Iris pigment epithelial cell (primary cell): ENCODE measurements at regions not wholly inside any gene's neighbourhood (a gene's known extent, or its start where the extent isn't known, plus 50 kb on each side); places are given as distances from the start of the nearest gene placed in this dataset.

Experiments
- DNase-seq: peaks from one replicate; pipeline ENCODE4 v3.0.0-alpha.2; 2011; ENCODE audit warnings: low read depth

DNA sequence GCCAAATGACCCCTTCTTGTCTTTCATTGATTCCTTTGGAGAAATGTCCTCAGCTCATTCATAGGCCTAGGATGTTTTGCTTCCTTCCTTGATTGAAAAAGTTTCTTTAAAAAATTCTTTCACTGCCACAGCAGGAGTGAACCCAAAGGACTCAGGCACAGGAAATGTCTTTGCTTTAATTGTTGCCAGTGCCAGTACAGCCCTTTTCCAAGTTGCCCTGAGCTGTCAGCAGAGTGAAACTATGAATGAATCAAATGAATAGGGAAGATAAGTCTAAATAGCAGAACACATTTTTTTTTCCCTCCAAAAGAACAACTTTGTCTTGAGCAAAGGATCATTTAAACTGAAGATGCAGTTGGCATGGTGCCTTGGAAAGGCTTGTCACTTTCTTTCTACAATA, 63.8 kb upstream of the SLC4A4 start:
- no peak for DNase-seq

DNA sequence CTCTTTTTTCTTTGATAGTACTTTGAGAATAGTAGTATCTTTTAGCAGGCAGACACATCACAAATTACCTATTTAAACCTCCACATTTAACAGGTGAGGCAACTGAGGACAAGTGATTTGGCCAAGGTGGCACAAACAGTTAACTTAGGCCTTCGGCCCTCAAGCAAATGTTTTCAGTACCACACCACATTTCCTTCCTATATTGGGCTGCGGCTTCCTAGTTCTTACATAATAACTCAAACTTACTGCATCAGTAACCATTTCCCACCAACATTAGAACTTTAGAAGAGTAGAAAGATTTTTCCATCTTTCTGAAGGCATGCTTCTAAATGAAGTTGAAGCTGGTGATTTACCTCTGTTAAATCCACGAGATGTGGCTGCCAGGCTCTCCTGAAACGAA, 63.2 kb upstream of the SLC4A4 start:
- DNase-seq = no peak

- DNase-seq = no peak
These were observed 61.5 kb upstream of the SLC4A4 start for GRCh38 chr4:71277353-71277752.

GRCh38 chr4:71283642-71284257, 55.1 kb upstream of the SLC4A4 start:
- DNase-seq = no peak

DNA sequence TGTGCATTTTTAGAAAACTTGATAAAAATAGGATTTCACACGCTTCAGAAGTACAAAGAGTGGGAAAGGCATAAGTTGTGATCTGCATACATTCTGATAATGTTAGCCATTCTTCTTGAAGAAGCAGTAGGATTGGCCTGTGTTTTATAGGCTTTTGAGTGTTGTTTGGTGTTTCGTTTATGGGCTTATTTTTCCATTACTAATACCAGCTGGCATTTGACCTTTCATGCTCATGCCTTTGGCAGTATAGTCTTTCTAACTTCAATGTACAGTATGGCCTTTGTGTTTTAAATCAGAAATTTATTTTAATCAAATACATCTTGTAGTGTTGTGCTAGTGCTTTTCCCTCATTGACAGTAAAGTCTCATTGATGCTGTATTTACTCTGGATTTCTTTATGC, 51.5 kb upstream of the SLC4A4 start:
- no peak for DNase-seq

GRCh38 chr4:71288875-71289274, 49.9 kb upstream of the SLC4A4 start:
- no peak for DNase-seq
